ENCODE measurements at regions not wholly inside any gene's neighbourhood (a gene's known extent, or its start where the extent isn't known, plus 50 kb on each side); places are given as distances from the start of the nearest gene placed in this dataset.
A peak's percentile ranks its signal among the peaks of the same experiment; 100 is the strongest.

DNA sequence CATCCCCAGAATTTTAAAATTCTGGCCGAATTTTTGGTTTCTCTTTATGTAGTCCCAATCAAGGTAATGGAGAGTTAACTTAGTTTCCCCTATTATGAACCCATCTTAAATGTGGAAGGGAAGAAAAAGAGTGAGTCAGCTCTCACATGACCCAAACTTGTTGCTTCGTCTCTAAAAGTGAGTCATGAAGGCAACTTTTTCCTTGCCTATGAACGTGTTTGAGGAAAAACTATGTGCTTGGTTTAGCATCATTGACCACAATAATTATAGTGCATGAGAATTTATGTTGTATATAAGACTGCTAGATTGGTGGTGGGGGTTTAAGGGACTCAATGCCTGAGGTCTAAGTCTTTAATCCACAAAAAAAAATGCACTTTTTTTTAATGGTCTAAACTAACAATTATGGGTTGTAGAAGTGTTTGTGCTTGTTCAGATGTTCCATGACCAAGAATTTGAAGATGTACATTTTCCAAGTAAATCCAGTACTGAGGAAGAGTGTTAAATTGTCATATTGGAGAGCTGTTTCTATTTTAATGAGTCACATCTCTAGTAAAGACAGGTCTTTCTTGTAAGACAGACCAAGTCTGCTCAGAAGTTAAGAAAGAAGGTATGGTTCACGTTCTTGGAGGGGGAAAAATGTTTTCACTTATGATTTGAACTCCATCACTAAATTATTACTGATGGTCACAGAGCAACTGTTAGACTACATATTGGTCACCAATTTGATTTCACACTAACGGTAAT is 409.9 kb upstream of the MARCKS start:
- DNase-seq, result no peak

- DNase-seq, result no peak
Observed at GRCh38 chr6:113449051-113449450, 408.1 kb upstream of the MARCKS start.

- DNase-seq, result no peak
Observed at GRCh38 chr6:113450061-113450465, 407.1 kb upstream of the MARCKS start.

GRCh38 chr6:113451049-113451448 is 406.1 kb upstream of the MARCKS start:
- no peak for DNase-seq

DNA sequence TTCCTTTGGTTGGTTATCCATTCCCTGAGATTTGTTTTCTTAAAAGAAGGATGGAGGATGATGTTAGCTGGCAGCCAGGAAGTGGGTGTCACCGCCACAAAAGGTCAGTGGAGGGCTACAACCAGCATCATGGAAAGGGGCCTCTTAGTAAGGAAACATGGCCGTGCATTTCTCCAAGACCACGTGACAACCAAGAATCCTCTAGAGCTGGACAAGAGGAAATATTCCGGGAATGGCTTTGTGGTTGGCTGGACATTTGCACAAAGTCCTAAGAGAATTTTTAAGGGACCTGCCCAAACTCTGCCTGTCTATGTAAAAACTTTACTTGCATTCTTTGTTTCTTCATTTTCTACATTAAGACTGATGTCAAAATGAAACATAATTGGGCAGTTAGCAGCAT is 399.9 kb upstream of the MARCKS start:
- no peak for DNase-seq

- DNase-seq, result no peak
Observed at GRCh38 chr6:113457751-113458150, 399.4 kb upstream of the MARCKS start.

GRCh38 chr6:113458368-113459010 is 398.7 kb upstream of the MARCKS start:
- DNase-seq, result no peak

DNA sequence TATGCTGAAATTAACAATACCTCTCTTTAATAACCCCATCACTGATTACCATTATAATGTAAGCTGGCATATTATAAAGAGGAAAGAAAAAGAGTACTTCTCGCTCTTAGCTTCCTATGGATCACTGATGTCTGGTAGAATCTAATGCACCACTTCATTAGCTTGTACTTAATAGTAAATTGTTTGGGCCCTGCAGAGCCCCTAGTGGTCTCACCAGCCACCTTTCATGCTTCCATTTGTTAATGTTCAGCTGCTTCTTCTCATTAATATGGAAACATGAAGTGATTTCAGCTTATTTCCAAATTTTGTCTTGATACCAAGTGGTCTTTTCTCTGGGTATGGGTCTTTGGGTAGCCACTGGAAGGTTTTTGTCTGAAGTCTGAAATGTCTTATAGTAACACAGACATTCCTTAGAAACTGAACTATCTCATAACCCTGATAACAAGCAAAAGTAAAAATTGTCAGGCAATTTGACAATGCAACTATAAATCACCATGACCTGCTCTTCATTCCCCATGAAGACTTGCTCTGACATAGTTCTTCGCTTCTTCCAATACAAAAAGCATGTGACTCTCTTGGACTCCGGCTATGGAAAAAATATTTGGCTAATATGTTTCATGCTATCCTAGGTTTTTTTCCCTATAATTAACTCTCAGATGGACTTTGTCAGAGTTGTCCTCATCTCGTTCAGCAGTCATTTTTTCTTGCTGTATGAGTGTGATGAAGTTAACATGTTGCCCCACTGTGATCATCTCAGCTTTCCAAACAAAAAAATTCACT is 395.8 kb upstream of the MARCKS start:
- DNase-seq, result no peak

DNA sequence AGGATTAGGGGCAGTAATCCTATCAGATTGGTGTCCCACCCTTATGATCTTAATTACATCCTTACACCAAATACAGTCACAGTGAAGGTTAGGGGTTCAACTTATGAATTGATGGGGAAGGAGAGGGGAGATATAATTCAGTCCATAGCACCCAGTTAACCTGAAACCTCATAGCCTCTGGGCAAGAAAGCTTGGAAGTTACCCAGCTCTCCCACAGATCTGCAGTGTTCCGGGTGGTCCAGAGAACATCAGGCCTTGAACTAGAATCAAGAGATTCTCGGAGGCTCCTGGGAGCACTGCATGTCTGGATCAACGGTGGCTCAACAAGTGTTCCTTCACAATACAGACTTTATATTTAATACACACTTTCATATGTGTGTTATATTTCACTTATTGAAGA is 392.6 kb upstream of the MARCKS start:
- no peak for DNase-seq

DNA sequence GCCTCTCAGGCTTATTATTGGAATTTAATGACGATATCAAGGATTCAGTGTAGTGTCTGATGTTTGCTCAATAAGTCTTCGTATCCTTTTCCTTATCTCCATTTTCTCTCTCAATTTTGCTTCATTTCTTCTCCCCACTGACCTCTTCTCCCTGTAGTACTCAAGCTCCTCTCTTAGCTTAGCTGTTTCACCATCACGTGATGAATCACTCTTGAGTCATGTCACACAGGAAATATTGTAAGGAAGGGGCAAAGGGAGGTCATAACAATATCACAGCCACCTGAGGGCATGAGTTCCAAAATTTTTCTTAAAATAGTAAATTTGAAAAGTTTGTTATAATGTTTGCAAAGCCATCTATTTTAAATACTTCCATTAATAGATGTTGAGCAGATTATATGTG is 392.2 kb upstream of the MARCKS start:
- no peak for DNase-seq

GRCh38 chr6:113466526-113466925 is 390.6 kb upstream of the MARCKS start:
- DNase-seq, result no peak

- DNase-seq, result no peak
Observed at GRCh38 chr6:113475392-113475791, 381.8 kb upstream of the MARCKS start.

GRCh38 chr6:113476937-113477839 is 380.0 kb upstream of the MARCKS start:
- DNase-seq, result no peak

DNA sequence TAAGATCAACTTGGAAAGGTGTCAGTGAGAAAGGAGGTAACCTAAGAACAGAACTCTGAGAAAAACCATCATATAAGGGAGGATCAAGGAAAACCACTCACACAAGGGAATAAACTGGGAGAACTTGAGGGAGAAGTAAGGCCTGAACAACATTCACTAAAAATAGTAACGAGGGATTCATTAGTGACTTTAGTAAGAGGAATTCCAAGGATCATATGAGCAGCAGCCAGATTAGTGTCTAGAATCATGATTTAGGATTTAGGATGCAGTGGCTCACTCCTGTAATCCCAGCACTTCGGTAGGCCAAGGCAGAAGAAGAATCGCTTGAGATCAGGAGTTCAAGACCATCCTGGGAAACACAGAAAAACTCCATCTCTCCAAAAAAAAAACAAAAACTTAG is 376.5 kb upstream of the MARCKS start:
- no peak for DNase-seq

DNA sequence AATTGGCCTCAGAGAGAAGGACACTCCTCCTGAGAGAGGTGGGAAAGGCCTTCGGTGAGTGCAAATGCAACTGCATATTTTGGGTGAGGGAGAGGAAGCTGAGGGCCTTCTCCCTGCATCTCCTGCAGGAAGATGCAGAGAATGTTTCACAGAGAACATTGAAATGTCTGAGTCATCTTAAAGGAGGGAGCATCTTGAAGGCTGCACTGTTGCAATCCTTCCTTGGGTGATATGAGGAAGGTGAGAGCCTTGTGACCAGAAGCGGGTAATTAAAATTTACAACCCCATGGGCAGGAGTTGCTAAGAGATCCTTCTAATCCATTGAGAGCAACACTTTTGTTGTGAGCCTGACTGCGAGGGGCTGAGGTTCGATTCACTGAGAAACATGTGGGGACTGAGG is 375.7 kb upstream of the MARCKS start:
- DNase-seq, result no peak

DNA sequence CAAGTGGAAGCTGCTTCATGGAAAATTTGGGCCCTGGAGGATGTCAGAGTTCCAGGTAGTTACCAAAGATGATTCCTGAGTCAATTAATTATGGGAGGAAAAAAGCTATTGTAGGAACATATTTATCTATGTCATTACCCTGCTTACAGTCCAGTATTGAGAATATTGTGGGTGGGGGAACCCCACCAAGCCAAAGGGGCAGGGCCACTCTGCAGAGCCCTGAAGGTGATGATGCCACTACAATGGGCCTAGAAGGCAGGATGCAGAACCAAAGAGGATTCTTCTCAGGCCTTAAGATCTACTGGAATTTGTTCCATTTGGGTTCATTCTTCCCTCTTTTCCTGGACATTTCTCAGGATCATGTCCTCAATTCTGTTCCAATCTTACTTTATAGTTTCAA is 375.2 kb upstream of the MARCKS start:
- DNase-seq, result no peak

GRCh38 chr6:113482771-113483170 is 374.4 kb upstream of the MARCKS start:
- peak; percentile 12 for DNase-seq

- no peak for DNase-seq
Observed at GRCh38 chr6:113486199-113486598, 370.9 kb upstream of the MARCKS start.

GRCh38 chr6:113487489-113488058 is 369.6 kb upstream of the MARCKS start:
- DNase-seq, result no peak

- DNase-seq, result no peak
Observed at GRCh38 chr6:113488061-113488460, 369.1 kb upstream of the MARCKS start.

- DNase-seq, result no peak
Observed at GRCh38 chr6:113488812-113489685, 368.1 kb upstream of the MARCKS start.
